Hepatocyte (in vitro differentiated cells): ENCODE measurements at regions not wholly inside any gene's neighbourhood (a gene's known extent, or its start where the extent isn't known, plus 50 kb on each side); places are given as distances from the start of the nearest gene placed in this dataset.

Source experiments
- CTCF ChIP-seq: fragments of 200-600 bp; sonication (generic); IDR thresholded peaks from 2 replicates; pipeline ENCODE4 v1.5.1; 2016; ENCODE audit warnings: antibody characterized with exemption, mild to moderate bottlenecking; ENCODE audit not compliant: poor library complexity
- EZH2 ChIP-seq: fragments of 200-600 bp; sonication (generic); IDR thresholded peaks from 2 replicates; pipeline ENCODE4 v1.6.1; 2016; ENCODE audit warnings: antibody characterized with exemption, mild to moderate bottlenecking, borderline replicate concordance
- EZH2phosphoT487 ChIP-seq: fragments of 200-600 bp; sonication (generic); IDR thresholded peaks from one replicate; pipeline ENCODE4 v1.6.1; 2018; ENCODE audit warnings: antibody characterized with exemption, mild to moderate bottlenecking, low read depth, moderate library complexity; ENCODE audit not compliant: unreplicated experiment, severe bottlenecking

GRCh38 chr10:43715334-43715733, 66.7 kb upstream of the ZNF32 start:
- no peak for TF ChIP-seq EZH2phosphoT487
- no peak for TF ChIP-seq CTCF
- TF ChIP-seq EZH2: no peak
